ENCODE measurements at regions not wholly inside any gene's neighbourhood (a gene's known extent, or its start where the extent isn't known, plus 50 kb on each side); places are given as distances from the start of the nearest gene placed in this dataset.

DNA sequence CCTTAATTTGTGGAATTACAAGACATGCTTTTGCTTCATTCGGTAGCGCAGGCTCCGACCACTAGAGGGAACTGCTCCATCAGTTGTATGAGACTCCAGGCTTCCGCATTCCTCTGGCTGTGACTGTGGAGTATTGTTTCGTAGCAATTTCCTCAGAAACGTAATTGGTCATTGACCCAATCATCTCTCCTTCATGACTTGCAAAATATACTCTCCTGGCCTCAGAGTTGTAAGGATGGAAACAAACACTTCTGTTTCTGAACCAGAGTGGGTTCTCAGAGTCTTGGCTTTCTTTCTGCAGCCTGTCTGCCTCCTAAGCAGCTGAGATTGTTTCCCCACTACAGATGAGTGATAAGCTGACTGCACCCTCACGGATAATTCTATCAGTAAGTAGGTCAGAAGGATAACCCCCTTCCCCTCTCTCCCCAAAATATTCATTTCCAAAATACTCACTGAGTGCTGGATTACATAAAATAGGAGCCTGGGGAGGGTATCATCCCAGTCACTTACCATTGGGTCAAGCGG lies 146.8 kb upstream of the ZC3H12C start:
- Histone ChIP-seq H4K20me1 (ENCODE audit: insufficient read depth, low read length) (no peaks in the 10 kb centered on the region), H3K27ac (ENCODE audit: low read depth, low read length) (peak overlapping the region; percentile 72), H3K4me1 (ENCODE audit: insufficient read depth, low read length) (peaks cover 5% of the 10 kb centered on the region), H3K9ac (ENCODE audit: low read length) (peak overlapping the region; percentile 65), H3K4me3 (ENCODE audit: insufficient read depth, low read depth, low read length) (peak overlapping the region; percentile 39), H3K4me2 (ENCODE audit: low read length) (peak overlapping the region; percentile 80), H3K27me3 (ENCODE audit: insufficient read depth, low read length) (no peaks in the 10 kb centered on the region), H3K9me3 (ENCODE audit: insufficient read depth, low read depth, low read length) (no peaks in the 10 kb centered on the region), H3K36me3 (ENCODE audit: insufficient read depth, low read length) (no peaks in the 10 kb centered on the region), H2AFZ (ENCODE audit: low read depth, low read length) (peak overlapping the region; percentile 57), H3K79me2 (ENCODE audit: insufficient read depth, low read length) (no peaks in the 10 kb centered on the region)
- Mint-ChIP-seq H3K4me3 (ENCODE audit: unreplicated experiment) (no peak overlapping the region), H3K27ac (ENCODE audit: unreplicated experiment) (peak overlapping the region; percentile 94), H3K9me3 (ENCODE audit: unreplicated experiment) (no peaks in the 10 kb centered on the region), H3K27me3 (ENCODE audit: low read depth, unreplicated experiment) (no peaks in the 10 kb centered on the region), H3K36me3 (ENCODE audit: low read depth, unreplicated experiment) (no peaks in the 10 kb centered on the region), H3K4me1 (ENCODE audit: low read depth, unreplicated experiment) (no peaks in the 10 kb centered on the region)
- DNase-seq (ENCODE audit: low read depth) (peak; percentile 93), FAIRE-seq (peak; percentile 100)
- TF ChIP-seq, protein P1, sequence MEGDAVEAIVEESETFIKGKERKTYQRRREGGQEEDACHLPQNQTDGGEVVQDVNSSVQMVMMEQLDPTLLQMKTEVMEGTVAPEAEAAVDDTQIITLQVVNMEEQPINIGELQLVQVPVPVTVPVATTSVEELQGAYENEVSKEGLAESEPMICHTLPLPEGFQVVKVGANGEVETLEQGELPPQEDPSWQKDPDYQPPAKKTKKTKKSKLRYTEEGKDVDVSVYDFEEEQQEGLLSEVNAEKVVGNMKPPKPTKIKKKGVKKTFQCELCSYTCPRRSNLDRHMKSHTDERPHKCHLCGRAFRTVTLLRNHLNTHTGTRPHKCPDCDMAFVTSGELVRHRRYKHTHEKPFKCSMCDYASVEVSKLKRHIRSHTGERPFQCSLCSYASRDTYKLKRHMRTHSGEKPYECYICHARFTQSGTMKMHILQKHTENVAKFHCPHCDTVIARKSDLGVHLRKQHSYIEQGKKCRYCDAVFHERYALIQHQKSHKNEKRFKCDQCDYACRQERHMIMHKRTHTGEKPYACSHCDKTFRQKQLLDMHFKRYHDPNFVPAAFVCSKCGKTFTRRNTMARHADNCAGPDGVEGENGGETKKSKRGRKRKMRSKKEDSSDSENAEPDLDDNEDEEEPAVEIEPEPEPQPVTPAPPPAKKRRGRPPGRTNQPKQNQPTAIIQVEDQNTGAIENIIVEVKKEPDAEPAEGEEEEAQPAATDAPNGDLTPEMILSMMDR (IDR thresholded peaks at IDR 0.05; ENCODE audit: insufficient read depth, low read depth, low read length), result peak; percentile 99
- TF ChIP-seq EZH2 (IDR thresholded peaks at IDR 0.05; ENCODE audit: insufficient read depth, low read length), result no peak

DNA sequence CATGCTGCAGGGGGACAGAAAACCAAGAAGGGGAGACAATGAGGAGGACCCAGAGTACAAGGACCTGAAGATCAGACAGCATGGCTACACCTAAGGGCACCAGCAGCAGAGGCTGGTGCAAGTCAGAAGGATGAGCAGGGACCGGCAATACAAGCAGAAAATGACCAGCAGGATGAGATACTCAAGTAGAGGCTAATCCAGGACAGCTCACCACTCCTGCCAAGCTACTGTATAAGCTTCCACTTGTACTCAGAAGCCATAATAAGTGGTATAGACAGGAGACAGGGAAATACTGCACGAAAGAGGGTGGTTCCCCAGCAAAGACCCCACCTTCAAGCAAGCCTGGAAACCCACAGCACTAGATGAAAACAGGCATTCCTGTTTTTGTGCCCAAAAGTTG lies 138.7 kb upstream of the ZC3H12C start:
- FAIRE-seq (no peak), DNase-seq (ENCODE audit: low read depth) (no peak)
- Mint-ChIP-seq H3K9me3 (ENCODE audit: unreplicated experiment) (no peaks in the 10 kb centered on the region), H3K4me3 (ENCODE audit: unreplicated experiment) (no peak overlapping the region), H3K27me3 (ENCODE audit: low read depth, unreplicated experiment) (no peaks in the 10 kb centered on the region), H3K4me1 (ENCODE audit: low read depth, unreplicated experiment) (no peaks in the 10 kb centered on the region), H3K27ac (ENCODE audit: unreplicated experiment) (no peak overlapping the region), H3K36me3 (ENCODE audit: low read depth, unreplicated experiment) (no peaks in the 10 kb centered on the region)
- Histone ChIP-seq H3K79me2 (ENCODE audit: insufficient read depth, low read length) (no peaks in the 10 kb centered on the region), H4K20me1 (ENCODE audit: insufficient read depth, low read length) (no peaks in the 10 kb centered on the region), H2AFZ (ENCODE audit: low read depth, low read length) (no peak overlapping the region), H3K36me3 (ENCODE audit: insufficient read depth, low read length) (no peaks in the 10 kb centered on the region), H3K9ac (ENCODE audit: low read length) (no peak overlapping the region), H3K4me1 (ENCODE audit: insufficient read depth, low read length) (no peaks in the 10 kb centered on the region), H3K9me3 (ENCODE audit: insufficient read depth, low read depth, low read length) (no peaks in the 10 kb centered on the region), H3K27me3 (ENCODE audit: insufficient read depth, low read length) (no peaks in the 10 kb centered on the region), H3K4me2 (ENCODE audit: low read length) (no peak overlapping the region), H3K4me3 (ENCODE audit: insufficient read depth, low read depth, low read length) (no peak overlapping the region), H3K27ac (ENCODE audit: low read depth, low read length) (no peak overlapping the region)
- no peak for TF ChIP-seq EZH2 (IDR thresholded peaks at IDR 0.05; ENCODE audit: insufficient read depth, low read length)
- TF ChIP-seq, protein P1 (IDR thresholded peaks at IDR 0.05; ENCODE audit: insufficient read depth, low read depth, low read length), result no peak

DNA sequence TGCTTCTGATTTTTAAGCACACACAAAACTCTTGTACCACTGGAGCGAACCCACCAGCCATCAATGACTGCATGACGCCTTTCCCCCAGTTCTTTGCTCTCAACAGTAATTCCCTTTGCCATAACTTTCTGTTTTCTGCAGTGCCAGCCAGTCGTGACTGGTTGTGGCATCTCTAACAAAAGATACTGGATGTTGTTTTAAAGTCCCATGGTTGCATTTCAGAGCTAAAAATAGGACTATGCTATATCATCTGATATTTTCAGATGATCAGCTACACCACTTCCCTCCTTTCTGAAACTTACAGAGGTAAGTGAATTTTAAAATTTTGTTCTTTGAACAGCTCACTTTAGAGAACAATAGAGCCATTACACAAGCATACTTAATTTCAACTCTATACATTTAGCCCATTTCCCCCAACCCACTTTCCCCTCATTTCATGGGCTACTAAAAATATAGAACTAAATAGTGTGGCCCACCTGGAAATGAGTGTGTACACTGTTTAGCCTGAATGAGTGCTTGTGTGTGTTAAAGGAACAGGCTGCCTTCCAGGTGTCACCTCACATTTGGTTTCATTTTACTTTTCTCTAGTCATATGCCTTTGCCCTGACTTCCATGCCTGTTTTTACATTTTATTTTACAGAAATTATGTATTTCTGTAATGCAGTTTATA lies 136.9 kb upstream of the ZC3H12C start:
- no peak overlapping the region for H3K27ac ChIP-seq (ENCODE audit: low read depth, low read length)
- no peak overlapping the region for H2AFZ ChIP-seq (ENCODE audit: low read depth, low read length)
- Mint-ChIP-seq H3K4me3 (ENCODE audit: unreplicated experiment) (no peak overlapping the region), H3K4me1 (ENCODE audit: low read depth, unreplicated experiment) (peaks cover 3% of the 10 kb centered on the region), H3K36me3 (ENCODE audit: low read depth, unreplicated experiment) (no peaks in the 10 kb centered on the region), H3K9me3 (ENCODE audit: unreplicated experiment) (no peaks in the 10 kb centered on the region), H3K27me3 (ENCODE audit: low read depth, unreplicated experiment) (no peaks in the 10 kb centered on the region), H3K27ac (ENCODE audit: unreplicated experiment) (no peak overlapping the region)
- no peaks in the 10 kb centered on the region for H4K20me1 ChIP-seq (ENCODE audit: insufficient read depth, low read length)
- H3K4me2 ChIP-seq (ENCODE audit: low read length), result no peak overlapping the region
- no peak for TF ChIP-seq EZH2 (IDR thresholded peaks at IDR 0.05; ENCODE audit: insufficient read depth, low read length)
- TF ChIP-seq, protein P1 (IDR thresholded peaks at IDR 0.05; ENCODE audit: insufficient read depth, low read depth, low read length), result no peak
- no peaks in the 10 kb centered on the region for H3K79me2 ChIP-seq (ENCODE audit: insufficient read depth, low read length)
- no peak overlapping the region for H3K9ac ChIP-seq (ENCODE audit: low read length)
- no peaks in the 10 kb centered on the region for H3K4me1 ChIP-seq (ENCODE audit: insufficient read depth, low read length)
- no peaks in the 10 kb centered on the region for H3K27me3 ChIP-seq (ENCODE audit: insufficient read depth, low read length)
- H3K4me3 ChIP-seq (ENCODE audit: insufficient read depth, low read depth, low read length), result no peak overlapping the region
- no peaks in the 10 kb centered on the region for H3K36me3 ChIP-seq (ENCODE audit: insufficient read depth, low read length)
- no peak for FAIRE-seq
- no peak for DNase-seq (ENCODE audit: low read depth)
- no peaks in the 10 kb centered on the region for H3K9me3 ChIP-seq (ENCODE audit: insufficient read depth, low read depth, low read length)
